ENCODE measurements at regions not wholly inside any gene's neighbourhood (a gene's known extent, or its start where the extent isn't known, plus 50 kb on each side); places are given as distances from the start of the nearest gene placed in this dataset.

- no peak for TF ChIP-seq EZH2 (IDR thresholded peaks at IDR 0.05; ENCODE audit: borderline replicate concordance, low read length)
- TF ChIP-seq, protein P1, sequence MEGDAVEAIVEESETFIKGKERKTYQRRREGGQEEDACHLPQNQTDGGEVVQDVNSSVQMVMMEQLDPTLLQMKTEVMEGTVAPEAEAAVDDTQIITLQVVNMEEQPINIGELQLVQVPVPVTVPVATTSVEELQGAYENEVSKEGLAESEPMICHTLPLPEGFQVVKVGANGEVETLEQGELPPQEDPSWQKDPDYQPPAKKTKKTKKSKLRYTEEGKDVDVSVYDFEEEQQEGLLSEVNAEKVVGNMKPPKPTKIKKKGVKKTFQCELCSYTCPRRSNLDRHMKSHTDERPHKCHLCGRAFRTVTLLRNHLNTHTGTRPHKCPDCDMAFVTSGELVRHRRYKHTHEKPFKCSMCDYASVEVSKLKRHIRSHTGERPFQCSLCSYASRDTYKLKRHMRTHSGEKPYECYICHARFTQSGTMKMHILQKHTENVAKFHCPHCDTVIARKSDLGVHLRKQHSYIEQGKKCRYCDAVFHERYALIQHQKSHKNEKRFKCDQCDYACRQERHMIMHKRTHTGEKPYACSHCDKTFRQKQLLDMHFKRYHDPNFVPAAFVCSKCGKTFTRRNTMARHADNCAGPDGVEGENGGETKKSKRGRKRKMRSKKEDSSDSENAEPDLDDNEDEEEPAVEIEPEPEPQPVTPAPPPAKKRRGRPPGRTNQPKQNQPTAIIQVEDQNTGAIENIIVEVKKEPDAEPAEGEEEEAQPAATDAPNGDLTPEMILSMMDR (IDR thresholded peaks at IDR 0.05; ENCODE audit: low read length) = no peak
These were observed 300.1 kb downstream of the HACE1 start for GRCh38 chr6:104559435-104560202.

Measured in OCI-LY1 (cell line).